ENCODE measurements at regions not wholly inside any gene's neighbourhood (a gene's known extent, or its start where the extent isn't known, plus 50 kb on each side); places are given as distances from the start of the nearest gene placed in this dataset.
"Not testable (repeated sequence)": the region's sequence is repeated elsewhere in the genome, so short reads cannot be mapped to it uniquely, and the experiment has no call there.

- no peak for DNase-seq (ENCODE audit: low spot score)
These were observed 1057.1 kb upstream of the CRIM1 start for GRCh38 chr2:35298493-35298892.

GRCh38 chr2:35297403-35297802 is 1058.2 kb upstream of the CRIM1 start:
- DNase-seq (ENCODE audit: low spot score) = no peak

- no peak for DNase-seq (ENCODE audit: low spot score)
These were observed 1060.8 kb upstream of the CRIM1 start for GRCh38 chr2:35294636-35295263.

- no peak for DNase-seq (ENCODE audit: low spot score)
These were observed 1062.3 kb upstream of the CRIM1 start for GRCh38 chr2:35293261-35293660.

DNA sequence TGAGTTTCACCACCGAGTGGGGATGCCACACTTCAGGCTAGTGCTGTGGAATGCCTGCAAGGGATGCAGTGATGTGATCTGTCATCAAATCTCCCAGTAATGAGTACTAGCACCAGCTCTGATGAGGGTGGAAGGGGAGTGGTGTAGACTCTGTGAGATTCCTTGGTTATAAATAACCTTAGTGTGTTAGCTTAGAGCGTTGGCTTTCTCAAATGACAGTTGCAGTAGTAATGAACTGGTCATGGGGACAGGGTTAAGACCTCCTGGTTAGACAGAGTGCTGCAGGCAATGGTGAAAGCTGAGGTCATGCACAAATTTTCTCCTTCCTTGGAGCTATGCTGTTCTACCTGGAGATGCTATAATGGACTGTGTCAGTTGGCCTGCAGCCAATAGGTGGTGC is 1063.4 kb upstream of the CRIM1 start:
- no peak for DNase-seq (ENCODE audit: low spot score)

GRCh38 chr2:35281702-35282101 is 1073.9 kb upstream of the CRIM1 start:
- no peak for DNase-seq (ENCODE audit: low spot score)

DNA sequence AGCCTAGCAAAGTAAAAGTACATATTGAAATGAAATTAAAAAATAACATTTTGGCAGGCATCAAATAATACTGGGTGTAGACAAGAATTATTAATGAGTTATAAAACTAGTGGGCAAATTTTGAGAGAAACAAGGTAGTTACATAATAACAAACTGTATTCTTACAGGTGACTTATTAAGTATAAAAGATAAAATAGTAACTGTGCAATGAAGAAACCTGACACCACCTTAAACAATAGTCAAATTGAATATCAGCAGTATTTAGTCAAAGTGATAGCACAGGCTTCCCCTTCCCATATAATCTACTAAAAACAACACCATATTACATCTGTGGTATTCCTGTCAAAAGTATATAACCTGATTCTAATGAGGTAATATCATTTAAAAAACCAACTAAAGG is 1099.8 kb upstream of the CRIM1 start:
- no peak for DNase-seq (ENCODE audit: low spot score)

DNA sequence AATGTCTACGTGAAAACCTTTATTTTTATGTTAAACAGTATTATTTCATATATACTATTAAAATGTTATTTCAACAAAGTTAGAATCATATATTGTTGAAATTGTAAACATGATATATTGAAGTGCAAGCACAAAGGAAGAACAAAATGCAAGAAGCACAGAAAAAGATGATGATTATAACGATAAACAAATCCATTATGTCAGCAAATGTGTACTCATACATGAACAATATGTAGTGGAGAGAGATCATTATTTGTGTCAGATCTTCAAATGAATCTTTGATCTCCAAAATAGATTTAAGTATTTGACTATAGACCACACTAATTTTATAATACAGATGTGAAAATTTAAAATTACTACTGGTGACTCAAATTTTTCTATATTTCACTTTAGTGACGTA is 1104.4 kb upstream of the CRIM1 start:
- no peak for DNase-seq (ENCODE audit: low spot score)

- DNase-seq (ENCODE audit: low spot score) = no peak
These were observed 1108.9 kb upstream of the CRIM1 start for GRCh38 chr2:35246702-35247101.

DNA sequence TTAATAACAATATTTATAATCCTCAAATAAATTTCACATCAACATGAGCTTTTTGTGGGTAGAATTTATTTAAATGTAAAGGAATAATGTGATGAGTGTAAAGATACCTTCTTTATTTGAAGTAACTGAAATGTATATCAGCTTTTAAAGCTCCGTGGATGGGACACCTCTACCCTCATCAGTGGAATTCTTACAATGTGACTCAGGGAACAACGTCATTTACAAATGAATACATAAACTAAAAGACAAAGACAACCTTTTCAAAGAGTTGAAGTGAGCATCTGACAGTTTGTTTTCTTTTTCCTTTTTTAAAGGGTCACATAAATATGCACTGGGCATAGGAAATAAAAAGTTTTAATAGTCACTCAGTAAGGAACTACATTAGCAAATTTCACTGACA is 1127.0 kb upstream of the CRIM1 start:
- no peak for DNase-seq (ENCODE audit: low spot score)

GRCh38 chr2:35220461-35220860 is 1135.1 kb upstream of the CRIM1 start:
- no peak for DNase-seq (ENCODE audit: low spot score)

GRCh38 chr2:35204881-35205280 is 1150.7 kb upstream of the CRIM1 start:
- DNase-seq (ENCODE audit: low spot score) = no peak

GRCh38 chr2:35204323-35204722 is 1151.3 kb upstream of the CRIM1 start:
- no peak for DNase-seq (ENCODE audit: low spot score)

DNA sequence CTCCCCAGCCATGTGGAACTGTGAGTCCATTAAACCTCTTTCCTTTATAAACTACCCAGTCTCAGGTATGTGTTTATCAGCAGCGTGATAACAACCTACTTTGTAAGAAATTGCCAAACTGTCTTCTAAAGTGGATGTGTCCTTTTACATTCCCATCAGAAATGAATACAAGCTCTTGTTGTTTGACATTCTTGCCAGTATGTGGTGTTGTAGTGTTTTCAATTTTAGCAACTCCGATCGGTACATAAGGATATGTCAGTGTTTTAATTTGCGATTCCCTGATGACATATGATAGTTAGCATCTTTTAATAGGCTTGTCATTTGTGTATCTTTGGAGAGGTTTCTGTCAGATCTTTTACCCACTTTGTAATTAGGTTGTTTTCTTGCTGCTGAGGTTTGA is 1156.3 kb upstream of the CRIM1 start:
- no peak for DNase-seq (ENCODE audit: low spot score)

DNA sequence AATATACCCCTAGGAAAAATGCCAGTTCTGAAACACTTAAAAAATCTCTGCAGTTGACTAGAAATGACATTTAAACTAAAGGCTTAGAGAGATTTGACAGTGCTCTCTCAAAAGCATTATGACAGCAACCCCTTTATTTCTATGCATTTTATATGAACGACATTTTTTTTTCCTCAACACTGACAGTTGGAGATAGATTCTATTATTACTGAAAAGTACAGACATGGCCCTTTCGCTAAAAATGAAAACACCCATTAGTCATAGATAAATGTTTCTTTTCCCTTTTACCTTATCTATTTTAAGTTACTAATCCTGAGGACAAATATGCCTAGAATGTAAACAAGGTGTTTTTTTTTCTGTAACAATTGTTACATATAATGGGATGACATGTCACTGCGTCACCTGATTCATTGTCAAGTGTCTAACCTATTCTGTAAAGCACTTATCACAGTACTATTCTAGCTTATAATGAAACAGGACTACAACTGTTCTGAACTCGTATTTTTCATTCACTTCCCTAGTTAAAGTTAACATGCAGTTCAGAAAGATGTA is 1169.6 kb upstream of the CRIM1 start:
- no peak for DNase-seq (ENCODE audit: low spot score)

GRCh38 chr2:35184471-35184870 is 1171.1 kb upstream of the CRIM1 start:
- no peak for DNase-seq (ENCODE audit: low spot score)

DNA sequence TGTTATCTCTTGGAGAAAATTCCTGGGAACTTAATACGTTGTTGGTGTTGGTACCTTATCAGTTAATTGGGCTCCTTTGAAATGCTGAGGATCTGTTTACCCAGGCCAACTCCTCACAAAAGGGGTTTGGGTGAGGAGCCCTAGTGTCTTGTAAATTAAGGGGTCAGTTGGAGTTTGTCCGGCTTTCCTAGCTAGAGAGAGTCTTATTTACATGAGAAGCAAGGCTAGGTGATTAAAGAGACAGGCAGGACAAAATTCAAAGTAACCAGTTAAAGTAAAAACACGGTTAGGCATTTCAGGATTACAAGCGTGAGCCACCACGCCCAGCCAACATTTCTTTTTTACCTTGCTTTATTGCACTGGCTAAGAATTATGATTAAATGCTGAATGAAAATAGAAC is 1178.9 kb upstream of the CRIM1 start:
- DNase-seq (ENCODE audit: low spot score) = not testable (repeated sequence)

GRCh38 chr2:35174845-35175244 is 1180.7 kb upstream of the CRIM1 start:
- no peak for DNase-seq (ENCODE audit: low spot score)

- DNase-seq (ENCODE audit: low spot score) = no peak
These were observed 1182.9 kb upstream of the CRIM1 start for GRCh38 chr2:35172687-35173086.

DNA sequence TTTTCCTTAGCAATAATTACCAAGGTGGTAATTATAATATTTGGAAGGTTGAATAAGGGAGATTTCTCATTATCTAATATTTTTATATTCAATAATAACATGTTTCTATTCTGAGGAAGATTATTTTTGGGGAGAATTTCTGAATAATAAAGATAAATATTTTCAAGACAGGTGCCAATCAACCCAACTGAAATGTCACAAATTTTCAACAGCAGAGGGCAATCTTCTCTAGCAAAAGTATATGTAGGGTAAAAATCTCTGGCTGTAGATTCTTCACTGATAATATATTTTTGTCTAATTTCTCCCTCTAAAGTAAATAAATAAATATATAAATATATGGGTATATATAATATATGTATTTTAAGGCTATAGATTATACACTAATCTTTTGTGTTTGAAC is 1187.2 kb upstream of the CRIM1 start:
- DNase-seq (ENCODE audit: low spot score) = no peak

DNA sequence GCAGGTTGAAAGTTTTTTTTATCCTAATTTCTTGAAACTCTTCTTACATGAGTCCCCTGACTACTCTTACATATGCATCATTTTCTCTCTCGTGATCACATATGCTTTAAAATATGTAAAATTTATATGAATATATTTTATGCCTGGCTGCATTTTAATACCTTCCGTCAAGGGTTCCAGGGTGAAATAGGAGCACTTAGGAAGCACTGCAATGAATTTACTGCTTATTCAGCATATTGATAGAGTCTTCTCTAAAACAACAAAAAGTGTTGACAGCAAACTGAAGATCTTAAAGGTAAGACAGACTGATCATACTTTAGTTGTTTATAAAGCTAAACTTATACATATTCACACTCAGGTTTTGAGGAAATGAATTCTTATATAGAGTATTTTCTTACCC is 1191.6 kb upstream of the CRIM1 start:
- no peak for DNase-seq (ENCODE audit: low spot score)

GRCh38 chr2:35160871-35161270 is 1194.7 kb upstream of the CRIM1 start:
- no peak for DNase-seq (ENCODE audit: low spot score)

- no peak for DNase-seq (ENCODE audit: low spot score)
These were observed 1229.7 kb upstream of the CRIM1 start for GRCh38 chr2:35125871-35126270.

DNA sequence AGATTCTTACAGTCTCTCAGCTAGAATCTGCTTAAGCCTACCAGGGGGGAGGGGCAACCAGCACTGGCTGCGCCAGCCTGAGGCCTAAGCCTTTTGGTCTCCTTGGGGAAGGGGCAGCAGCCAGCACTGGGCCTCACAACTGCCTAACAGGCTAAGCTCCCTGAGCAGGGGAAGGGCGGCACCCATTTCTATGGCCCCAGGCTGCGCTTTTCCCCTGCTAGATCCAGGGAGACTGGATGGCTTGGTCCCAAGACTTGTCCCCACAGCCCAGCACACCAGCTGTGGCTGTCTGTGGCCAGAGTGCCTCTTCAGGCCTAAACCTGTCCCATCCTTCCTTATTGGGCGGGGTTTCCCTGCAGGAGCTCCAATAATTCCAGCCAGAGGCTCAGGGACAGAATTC is 1230.3 kb upstream of the CRIM1 start:
- no peak for DNase-seq (ENCODE audit: low spot score)

DNA sequence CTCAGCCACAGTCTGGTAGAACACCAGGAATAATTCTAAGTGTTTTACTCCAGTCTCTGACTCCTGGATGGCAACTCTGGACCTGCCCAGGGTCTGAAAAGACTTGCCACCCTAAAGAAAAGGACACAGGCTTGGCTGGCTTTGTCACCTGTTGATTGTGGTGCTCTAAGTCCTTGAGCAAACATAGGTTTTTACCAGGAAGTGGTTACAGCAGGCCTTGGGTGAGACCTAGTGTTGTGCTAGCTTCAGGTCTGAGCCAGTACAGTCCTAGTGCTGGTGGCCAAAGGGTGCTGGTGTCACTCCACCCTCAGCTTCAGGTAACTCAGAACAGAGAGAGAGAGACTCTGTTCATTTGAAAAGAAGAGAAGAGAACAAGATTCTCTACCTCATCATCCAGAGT is 1239.4 kb upstream of the CRIM1 start:
- DNase-seq (ENCODE audit: low spot score) = no peak

Measured in CD4-positive, alpha-beta T cell treated with Interleukin-15 for 4 hours (primary cell).